Ishikawa (cell line): ENCODE measurements at regions not wholly inside any gene's neighbourhood (a gene's known extent, or its start where the extent isn't known, plus 50 kb on each side); places are given as distances from the start of the nearest gene placed in this dataset.

Source experiments
- CEBPB ChIP-seq: IDR thresholded peaks from 2 replicates; pipeline ENCODE4 v1.6.1; 2012
- CREB1 ChIP-seq: IDR thresholded peaks from 2 replicates; pipeline ENCODE4 v1.6.1; 2012; ENCODE audit warnings: low read depth
- EGR1 ChIP-seq: IDR thresholded peaks from 2 replicates; pipeline ENCODE4 v1.6.1; 2012
- EP300 ChIP-seq: IDR thresholded peaks from 2 replicates; pipeline ENCODE4 v1.6.1; 2012; ENCODE audit warnings: borderline replicate concordance
- FOXM1 ChIP-seq: IDR thresholded peaks from 2 replicates; pipeline ENCODE4 v1.6.1; 2012; ENCODE audit warnings: low read depth, borderline replicate concordance
- NFIC ChIP-seq: IDR thresholded peaks from 2 replicates; pipeline ENCODE4 v1.6.1; 2012
- RAD21 ChIP-seq: IDR thresholded peaks from 2 replicates; pipeline ENCODE4 v1.6.1; 2012; ENCODE audit warnings: low read depth
- TAF1 ChIP-seq: IDR thresholded peaks from 2 replicates; pipeline ENCODE4 v1.6.1; 2012; ENCODE audit warnings: low read depth, mild to moderate bottlenecking
- TCF12 ChIP-seq: IDR thresholded peaks from 2 replicates; pipeline ENCODE4 v1.6.1; 2012; ENCODE audit warnings: low read depth
- TEAD4 ChIP-seq: IDR thresholded peaks from 2 replicates; pipeline ENCODE4 v1.6.1; 2012
- YY1 ChIP-seq: IDR thresholded peaks from 2 replicates; pipeline ENCODE4 v1.6.1; 2012; ENCODE audit warnings: low read depth
- ZBTB7A ChIP-seq: IDR thresholded peaks from 2 replicates; pipeline ENCODE4 v1.6.1; 2012; ENCODE audit warnings: low read depth
- TF ChIP-seq, protein P1 (sequence below): IDR thresholded peaks from 2 replicates; pipeline ENCODE4 v1.6.1; 2012
- TF ChIP-seq, protein P2 (sequence below): IDR thresholded peaks from 2 replicates; pipeline ENCODE4 v1.6.1; 2012; ENCODE audit warnings: low read depth, mild to moderate bottlenecking
- TF ChIP-seq, protein P3 (sequence below): IDR thresholded peaks from 2 replicates; pipeline ENCODE4 v1.6.1; 2012

DNA sequence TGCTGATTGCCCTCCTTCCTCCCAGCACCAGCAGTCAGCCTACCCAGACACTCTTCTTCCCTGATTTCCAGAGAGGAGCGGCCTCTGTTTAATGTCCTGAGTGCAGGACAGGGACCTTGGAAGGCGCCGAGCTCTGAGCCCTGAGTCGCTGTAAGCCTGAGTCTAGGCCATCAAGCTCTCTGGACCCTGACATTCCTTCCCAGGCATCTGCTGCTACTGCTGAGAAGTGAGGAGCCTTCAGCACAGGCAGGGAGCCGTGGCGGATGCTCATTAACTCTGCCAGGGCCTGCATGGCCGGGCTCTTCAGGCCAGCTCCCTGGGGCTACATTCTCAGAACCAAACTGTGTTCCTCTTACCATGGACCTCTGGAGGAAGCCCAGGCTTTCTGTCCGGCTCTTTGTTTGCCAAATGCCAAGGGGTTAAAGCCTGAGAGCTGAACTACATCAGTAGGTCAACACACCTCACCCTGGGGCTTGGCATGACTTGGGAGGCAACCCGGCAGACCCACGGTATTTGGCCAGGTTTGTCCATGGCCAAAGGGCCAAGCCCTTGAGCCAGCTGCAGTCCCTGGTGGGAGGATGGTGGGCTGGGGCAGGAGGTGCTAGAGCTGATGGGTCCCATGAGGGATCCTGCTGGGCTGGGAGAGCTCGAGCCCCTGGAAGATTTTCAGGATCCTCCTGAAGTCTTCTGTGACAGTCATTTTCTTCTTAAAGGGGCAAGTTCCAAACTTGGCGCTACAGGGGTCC is 721.4 kb downstream of the BRD1 start:
- TF ChIP-seq CEBPB (no peak), TAF1 (no peak), RAD21 (no peak), YY1 (no peak)

DNA sequence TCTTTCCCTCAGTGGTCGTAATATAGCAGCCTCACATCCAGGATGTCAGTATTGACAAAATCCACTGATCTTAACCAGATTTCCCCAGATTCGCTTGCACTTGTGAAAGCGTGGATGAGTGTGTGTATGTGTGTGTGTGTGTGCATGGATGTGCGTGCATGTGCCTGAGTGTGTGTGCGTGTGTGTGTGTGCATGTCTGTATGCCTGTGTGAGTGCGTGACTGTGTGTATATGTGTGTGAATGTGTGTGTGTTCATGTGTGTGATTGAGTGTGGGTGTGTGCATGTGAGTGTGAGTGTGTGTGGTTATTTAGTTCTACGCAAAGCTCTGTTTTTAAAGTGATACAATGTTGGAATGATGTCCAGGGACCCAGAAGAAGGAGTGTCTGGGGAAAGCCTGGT is 723.2 kb downstream of the BRD1 start:
- TF ChIP-seq, protein P1, sequence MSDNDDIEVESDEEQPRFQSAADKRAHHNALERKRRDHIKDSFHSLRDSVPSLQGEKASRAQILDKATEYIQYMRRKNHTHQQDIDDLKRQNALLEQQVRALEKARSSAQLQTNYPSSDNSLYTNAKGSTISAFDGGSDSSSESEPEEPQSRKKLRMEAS: no peak
- TF ChIP-seq TAF1: no peak
- TF ChIP-seq TEAD4: no peak
- TF ChIP-seq EGR1: no peak
- no peak for TF ChIP-seq NFIC
- TF ChIP-seq, protein P2, sequence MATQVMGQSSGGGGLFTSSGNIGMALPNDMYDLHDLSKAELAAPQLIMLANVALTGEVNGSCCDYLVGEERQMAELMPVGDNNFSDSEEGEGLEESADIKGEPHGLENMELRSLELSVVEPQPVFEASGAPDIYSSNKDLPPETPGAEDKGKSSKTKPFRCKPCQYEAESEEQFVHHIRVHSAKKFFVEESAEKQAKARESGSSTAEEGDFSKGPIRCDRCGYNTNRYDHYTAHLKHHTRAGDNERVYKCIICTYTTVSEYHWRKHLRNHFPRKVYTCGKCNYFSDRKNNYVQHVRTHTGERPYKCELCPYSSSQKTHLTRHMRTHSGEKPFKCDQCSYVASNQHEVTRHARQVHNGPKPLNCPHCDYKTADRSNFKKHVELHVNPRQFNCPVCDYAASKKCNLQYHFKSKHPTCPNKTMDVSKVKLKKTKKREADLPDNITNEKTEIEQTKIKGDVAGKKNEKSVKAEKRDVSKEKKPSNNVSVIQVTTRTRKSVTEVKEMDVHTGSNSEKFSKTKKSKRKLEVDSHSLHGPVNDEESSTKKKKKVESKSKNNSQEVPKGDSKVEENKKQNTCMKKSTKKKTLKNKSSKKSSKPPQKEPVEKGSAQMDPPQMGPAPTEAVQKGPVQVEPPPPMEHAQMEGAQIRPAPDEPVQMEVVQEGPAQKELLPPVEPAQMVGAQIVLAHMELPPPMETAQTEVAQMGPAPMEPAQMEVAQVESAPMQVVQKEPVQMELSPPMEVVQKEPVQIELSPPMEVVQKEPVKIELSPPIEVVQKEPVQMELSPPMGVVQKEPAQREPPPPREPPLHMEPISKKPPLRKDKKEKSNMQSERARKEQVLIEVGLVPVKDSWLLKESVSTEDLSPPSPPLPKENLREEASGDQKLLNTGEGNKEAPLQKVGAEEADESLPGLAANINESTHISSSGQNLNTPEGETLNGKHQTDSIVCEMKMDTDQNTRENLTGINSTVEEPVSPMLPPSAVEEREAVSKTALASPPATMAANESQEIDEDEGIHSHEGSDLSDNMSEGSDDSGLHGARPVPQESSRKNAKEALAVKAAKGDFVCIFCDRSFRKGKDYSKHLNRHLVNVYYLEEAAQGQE: no peak
- TF ChIP-seq CREB1: no peak
- TF ChIP-seq CEBPB: no peak

DNA sequence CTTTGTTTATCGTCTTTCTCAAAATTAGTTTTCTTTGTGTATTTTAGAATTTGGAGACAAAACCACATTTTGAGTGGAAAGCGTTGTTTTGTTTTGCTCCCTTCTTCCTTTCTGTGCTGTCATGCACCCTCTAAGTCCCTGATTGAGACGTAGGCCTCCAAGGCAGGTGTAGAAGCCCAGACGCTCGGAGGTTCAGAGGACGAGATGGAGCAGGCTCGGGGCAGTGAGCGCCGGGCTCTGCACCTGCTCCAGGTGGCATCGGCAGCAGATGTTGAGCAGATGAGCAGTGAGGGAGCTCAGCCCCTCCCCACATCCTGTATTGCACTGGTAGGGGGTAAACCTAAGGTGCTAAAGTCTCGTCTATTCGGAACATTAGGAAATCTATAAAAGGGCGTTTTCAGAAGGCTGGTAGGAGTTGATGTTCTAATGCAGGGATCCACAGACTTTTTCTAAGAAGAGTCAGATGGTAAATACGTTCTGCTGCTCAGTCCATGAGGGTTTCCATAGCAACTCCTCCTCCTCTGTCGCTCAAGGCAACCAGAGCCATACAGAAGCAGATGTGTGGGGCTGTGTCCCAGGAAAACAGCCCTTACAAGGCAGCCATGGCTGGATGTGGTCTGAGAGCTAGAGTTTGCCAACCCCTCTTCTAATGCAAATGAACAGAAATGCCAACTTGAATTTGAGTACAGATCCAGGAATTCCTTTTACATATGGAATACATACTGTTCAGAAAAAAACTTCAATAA is 724.2 kb downstream of the BRD1 start:
- TF ChIP-seq, protein P1: no peak
- no peak for TF ChIP-seq ZBTB7A
- TF ChIP-seq YY1: no peak
- no peak for TF ChIP-seq TAF1
- TF ChIP-seq CEBPB: no peak
- TF ChIP-seq NFIC: no peak
- TF ChIP-seq FOXM1: no peak
- TF ChIP-seq RAD21: no peak
- TF ChIP-seq EP300: no peak
- TF ChIP-seq TCF12: no peak
- TF ChIP-seq CREB1: no peak
- TF ChIP-seq, protein P2: no peak
- no peak for TF ChIP-seq TEAD4
- TF ChIP-seq, protein P3, sequence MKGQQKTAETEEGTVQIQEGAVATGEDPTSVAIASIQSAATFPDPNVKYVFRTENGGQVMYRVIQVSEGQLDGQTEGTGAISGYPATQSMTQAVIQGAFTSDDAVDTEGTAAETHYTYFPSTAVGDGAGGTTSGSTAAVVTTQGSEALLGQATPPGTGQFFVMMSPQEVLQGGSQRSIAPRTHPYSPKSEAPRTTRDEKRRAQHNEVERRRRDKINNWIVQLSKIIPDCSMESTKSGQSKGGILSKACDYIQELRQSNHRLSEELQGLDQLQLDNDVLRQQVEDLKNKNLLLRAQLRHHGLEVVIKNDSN: no peak
- TF ChIP-seq EGR1: no peak

DNA sequence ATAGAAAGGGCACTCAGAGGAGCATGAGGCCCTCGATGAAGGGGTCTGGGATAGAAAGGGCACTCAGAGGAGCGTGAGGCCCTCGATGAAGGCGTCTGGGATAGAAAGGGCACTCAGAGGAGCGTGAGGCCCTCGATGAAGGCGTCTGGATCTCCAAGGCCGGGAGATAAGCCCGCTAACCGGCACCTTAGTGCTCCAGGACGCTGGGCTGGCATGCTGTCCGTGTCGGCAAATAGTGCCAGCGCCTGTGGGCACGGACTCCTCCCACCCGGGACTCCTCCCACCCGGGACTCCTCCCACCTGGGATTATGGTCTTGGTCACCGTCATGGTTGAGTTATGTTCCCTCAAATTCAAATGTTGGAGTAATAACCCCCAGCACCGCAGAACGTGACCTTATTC is 725.3 kb downstream of the BRD1 start:
- TF ChIP-seq TAF1: no peak

DNA sequence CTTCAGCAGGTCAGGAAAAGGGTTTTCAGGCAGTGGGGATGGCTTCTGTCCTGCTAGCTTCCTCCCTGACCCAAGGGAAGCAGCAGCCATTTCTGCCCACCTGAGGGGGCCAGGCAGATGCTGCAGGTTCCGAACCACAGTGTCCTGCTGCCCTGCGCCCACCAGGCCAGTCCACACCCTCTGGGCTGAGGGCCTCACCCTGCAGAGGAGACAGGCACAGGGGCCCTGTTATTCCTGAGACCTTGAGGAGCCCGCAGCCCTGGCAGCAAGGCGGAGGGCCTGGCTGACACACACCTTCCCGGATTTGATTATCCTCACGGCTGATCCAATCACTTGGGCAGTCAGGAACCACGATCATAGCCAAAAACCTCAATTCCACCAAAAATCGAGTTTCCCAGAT is 725.8 kb downstream of the BRD1 start:
- TF ChIP-seq CEBPB: no peak
- TF ChIP-seq TEAD4: no peak
- no peak for TF ChIP-seq ZBTB7A
- no peak for TF ChIP-seq FOXM1
- TF ChIP-seq TCF12: no peak
- TF ChIP-seq, protein P1: no peak
- no peak for TF ChIP-seq RAD21

DNA sequence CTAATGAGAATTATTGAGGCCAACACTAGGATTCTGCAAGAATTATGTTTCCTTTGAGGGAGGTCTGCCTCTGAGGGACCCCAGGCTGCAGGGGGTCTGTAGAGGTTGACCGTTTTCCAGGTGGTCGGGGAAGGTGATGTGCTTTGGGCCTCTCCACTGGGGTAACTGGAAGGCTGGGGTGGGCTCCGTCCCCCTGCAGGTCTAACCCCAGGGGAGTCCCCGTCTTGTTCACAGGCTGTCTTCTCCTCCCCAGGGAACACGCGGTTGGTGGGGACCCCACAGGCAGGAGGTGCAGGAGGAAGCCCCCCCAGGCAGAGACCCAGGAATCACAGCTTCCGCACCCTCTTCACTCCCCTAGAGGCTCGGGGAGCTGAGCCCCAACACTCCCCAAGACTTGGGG is 726.4 kb downstream of the BRD1 start:
- TF ChIP-seq CREB1 (no peak), TCF12 (no peak), TEAD4 (no peak), RAD21 (no peak), FOXM1 (no peak)
- TF ChIP-seq, protein P2: no peak
